ENCODE measurements at regions not wholly inside any gene's neighbourhood (a gene's known extent, or its start where the extent isn't known, plus 50 kb on each side); places are given as distances from the start of the nearest gene placed in this dataset.

DNA sequence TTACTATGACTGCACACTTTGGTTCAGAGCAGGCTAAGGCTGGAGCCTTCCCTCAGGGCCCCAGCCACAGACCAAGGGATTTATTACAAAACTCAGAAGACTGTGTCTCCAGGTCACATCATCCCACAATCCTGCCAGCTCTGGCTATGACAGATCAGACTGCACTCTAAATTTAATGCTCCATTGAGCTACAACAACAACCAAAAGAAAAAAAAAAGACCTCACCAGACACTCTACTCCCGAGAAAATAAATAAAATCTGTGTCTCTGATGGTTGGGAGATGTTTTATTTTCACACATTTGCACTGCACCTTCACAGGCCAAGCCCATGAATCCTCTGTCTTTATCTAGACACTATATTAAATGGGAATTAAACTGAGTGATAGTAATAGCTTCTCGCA, 50.8 kb upstream of the CTNNB1 start:
- Mint-ChIP-seq H3K9me3 (peaks cover 9% of the 10 kb centered on the region), H3K36me3 (no peaks in the 10 kb centered on the region), H3K4me3 (no peak overlapping the region), H3K27ac (no peak overlapping the region), H3K4me1 (ENCODE audit: unreplicated experiment) (peaks cover 13% of the 10 kb centered on the region), H3K27me3 (no peaks in the 10 kb centered on the region)
- TF ChIP-seq, protein P1, sequence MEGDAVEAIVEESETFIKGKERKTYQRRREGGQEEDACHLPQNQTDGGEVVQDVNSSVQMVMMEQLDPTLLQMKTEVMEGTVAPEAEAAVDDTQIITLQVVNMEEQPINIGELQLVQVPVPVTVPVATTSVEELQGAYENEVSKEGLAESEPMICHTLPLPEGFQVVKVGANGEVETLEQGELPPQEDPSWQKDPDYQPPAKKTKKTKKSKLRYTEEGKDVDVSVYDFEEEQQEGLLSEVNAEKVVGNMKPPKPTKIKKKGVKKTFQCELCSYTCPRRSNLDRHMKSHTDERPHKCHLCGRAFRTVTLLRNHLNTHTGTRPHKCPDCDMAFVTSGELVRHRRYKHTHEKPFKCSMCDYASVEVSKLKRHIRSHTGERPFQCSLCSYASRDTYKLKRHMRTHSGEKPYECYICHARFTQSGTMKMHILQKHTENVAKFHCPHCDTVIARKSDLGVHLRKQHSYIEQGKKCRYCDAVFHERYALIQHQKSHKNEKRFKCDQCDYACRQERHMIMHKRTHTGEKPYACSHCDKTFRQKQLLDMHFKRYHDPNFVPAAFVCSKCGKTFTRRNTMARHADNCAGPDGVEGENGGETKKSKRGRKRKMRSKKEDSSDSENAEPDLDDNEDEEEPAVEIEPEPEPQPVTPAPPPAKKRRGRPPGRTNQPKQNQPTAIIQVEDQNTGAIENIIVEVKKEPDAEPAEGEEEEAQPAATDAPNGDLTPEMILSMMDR (conservative IDR thresholded peaks at IDR 0.05) = no peak
- no peak for DNase-seq (ENCODE audit: extremely low spot score, unreplicated experiment)

DNA sequence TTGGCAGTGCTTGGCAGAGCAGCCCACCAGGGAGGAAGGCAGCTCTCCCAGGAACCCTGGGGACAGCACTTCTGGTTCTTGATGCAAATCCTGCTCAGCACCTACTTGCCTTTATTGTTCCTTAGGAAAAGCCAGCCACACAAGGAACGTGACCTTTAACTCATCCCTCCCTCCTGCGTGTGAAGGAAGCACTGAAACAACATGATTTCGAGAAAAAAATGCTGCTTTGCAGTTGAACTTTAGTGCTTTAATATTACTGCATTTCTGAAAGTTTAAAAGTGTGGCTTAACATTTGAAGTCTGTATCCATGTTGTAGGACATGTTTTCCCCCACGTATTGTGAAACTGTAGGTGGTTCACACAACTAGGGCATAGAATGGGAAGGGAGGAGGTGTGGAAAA, 50.4 kb upstream of the CTNNB1 start:
- H3K4me1 Mint-ChIP-seq (ENCODE audit: unreplicated experiment) = peaks cover 13% of the 10 kb centered on the region

More for the DNA sequence above, 50.4 kb upstream of the CTNNB1 start:
- no peaks in the 10 kb centered on the region for H3K27me3 Mint-ChIP-seq
- H3K27ac Mint-ChIP-seq = no peak overlapping the region
- TF ChIP-seq, protein P1 (conservative IDR thresholded peaks at IDR 0.05) = no peak
- no peak for DNase-seq (ENCODE audit: extremely low spot score, unreplicated experiment)
- H3K4me3 Mint-ChIP-seq = no peak overlapping the region
- peaks cover 9% of the 10 kb centered on the region for H3K9me3 Mint-ChIP-seq
- H3K36me3 Mint-ChIP-seq = no peaks in the 10 kb centered on the region

Data from type B pancreatic cell (in vitro differentiated cells).